Neural cell (in vitro differentiated cells): ENCODE measurements at regions not wholly inside any gene's neighbourhood (a gene's known extent, or its start where the extent isn't known, plus 50 kb on each side); places are given as distances from the start of the nearest gene placed in this dataset.

Experiments used
- EP300 ChIP-seq: fragments of 450-650 bp; conservative IDR thresholded peaks from 2 replicates; pipeline ENCODE4 v1.6.1; 2014; ENCODE audit warnings: antibody characterized with exemption, mild to moderate bottlenecking, moderate library complexity; ENCODE audit not compliant: poor library complexity, severe bottlenecking
- EZH2 ChIP-seq: fragments of 200-600, 300-800 bp; shearing (Covaris generic), sonication (generic); IDR thresholded peaks from 2 replicates; pipeline ENCODE4 v1.6.1; 2014; ENCODE audit warnings: antibody characterized with exemption, low read length, borderline replicate concordance, mild to moderate bottlenecking; ENCODE audit not compliant: insufficient read depth, poor library complexity, severe bottlenecking
- MXI1 ChIP-seq: fragments of 450-650 bp; conservative IDR thresholded peaks from 2 replicates; pipeline ENCODE4 v1.6.1; 2014; ENCODE audit warnings: antibody characterized with exemption, mild to moderate bottlenecking; ENCODE audit not compliant: poor library complexity, severe bottlenecking
- POLR2AphosphoS5 ChIP-seq: IDR thresholded peaks from 2 replicates; pipeline ENCODE4 v1.6.1; 2012
- RAD21 ChIP-seq: fragments of 450-650 bp; conservative IDR thresholded peaks from 2 replicates; pipeline ENCODE4 v1.6.1; 2014; ENCODE audit warnings: antibody characterized with exemption, mild to moderate bottlenecking, moderate library complexity
- TAF1 ChIP-seq: IDR thresholded peaks from 2 replicates; pipeline ENCODE4 v1.6.1; 2012; ENCODE audit warnings: low read depth
- TF ChIP-seq, protein P1 (sequence below): fragments of 450-650 bp; IDR thresholded peaks from 2 replicates; pipeline ENCODE4 v1.5.1; 2014; ENCODE audit warnings: antibody characterized with exemption, mild to moderate bottlenecking, moderate library complexity; ENCODE audit not compliant: poor library complexity, severe bottlenecking

DNA sequence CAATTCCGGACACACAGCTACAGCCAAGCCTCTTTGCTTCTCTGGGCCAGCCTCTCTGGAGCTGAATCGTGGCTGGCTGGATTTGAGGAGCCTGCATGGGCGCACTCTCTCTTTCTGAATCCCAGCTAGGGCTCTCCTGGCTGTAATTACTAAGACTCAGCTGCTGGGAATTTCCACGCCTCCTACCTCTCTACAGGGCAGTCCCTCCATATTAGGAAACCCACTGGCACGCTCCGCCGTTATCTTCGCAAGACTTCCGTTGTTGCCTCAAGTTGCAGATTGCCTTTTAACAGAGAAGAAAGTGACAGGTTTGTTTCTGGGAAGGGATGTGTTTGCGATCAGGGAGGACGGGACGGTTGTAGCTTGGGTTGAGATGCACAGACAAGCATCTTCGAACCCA lies 188.4 kb upstream of the NLRP1 start:
- TF ChIP-seq, protein P1, sequence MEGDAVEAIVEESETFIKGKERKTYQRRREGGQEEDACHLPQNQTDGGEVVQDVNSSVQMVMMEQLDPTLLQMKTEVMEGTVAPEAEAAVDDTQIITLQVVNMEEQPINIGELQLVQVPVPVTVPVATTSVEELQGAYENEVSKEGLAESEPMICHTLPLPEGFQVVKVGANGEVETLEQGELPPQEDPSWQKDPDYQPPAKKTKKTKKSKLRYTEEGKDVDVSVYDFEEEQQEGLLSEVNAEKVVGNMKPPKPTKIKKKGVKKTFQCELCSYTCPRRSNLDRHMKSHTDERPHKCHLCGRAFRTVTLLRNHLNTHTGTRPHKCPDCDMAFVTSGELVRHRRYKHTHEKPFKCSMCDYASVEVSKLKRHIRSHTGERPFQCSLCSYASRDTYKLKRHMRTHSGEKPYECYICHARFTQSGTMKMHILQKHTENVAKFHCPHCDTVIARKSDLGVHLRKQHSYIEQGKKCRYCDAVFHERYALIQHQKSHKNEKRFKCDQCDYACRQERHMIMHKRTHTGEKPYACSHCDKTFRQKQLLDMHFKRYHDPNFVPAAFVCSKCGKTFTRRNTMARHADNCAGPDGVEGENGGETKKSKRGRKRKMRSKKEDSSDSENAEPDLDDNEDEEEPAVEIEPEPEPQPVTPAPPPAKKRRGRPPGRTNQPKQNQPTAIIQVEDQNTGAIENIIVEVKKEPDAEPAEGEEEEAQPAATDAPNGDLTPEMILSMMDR: no peak
- no peak for TF ChIP-seq POLR2AphosphoS5
- no peak for TF ChIP-seq EZH2
- TF ChIP-seq EP300: no peak
- no peak for TF ChIP-seq RAD21
- no peak for TF ChIP-seq TAF1
- TF ChIP-seq MXI1: no peak
